ENCODE measurements at regions not wholly inside any gene's neighbourhood (a gene's known extent, or its start where the extent isn't known, plus 50 kb on each side); places are given as distances from the start of the nearest gene placed in this dataset.

- H3K27me3 ChIP-seq: no peaks in the 10 kb centered on the region
- no peak overlapping the region for H3K4me3 ChIP-seq
- no peaks in the 10 kb centered on the region for H3K36me3 ChIP-seq
- no peaks in the 10 kb centered on the region for H3K9me3 ChIP-seq
- DNase-seq: no peak
Measured at GRCh38 chr4:116882503-116882902, 202.9 kb downstream of the TRAM1L1 start.

- Histone ChIP-seq H3K4me3 (no peak overlapping the region), H3K9me3 (no peaks in the 10 kb centered on the region), H3K27me3 (no peaks in the 10 kb centered on the region), H3K36me3 (no peaks in the 10 kb centered on the region)
- no peak for DNase-seq
Measured at GRCh38 chr4:116881077-116881476, 204.3 kb downstream of the TRAM1L1 start.

- Histone ChIP-seq H3K36me3 (no peaks in the 10 kb centered on the region), H3K9me3 (no peaks in the 10 kb centered on the region), H3K27me3 (no peaks in the 10 kb centered on the region), H3K4me3 (no peak overlapping the region)
- no peak for DNase-seq
Measured at GRCh38 chr4:116880625-116881024, 204.8 kb downstream of the TRAM1L1 start.

- no peak overlapping the region for H3K4me3 ChIP-seq
- DNase-seq: no peak
- H3K36me3 ChIP-seq: no peaks in the 10 kb centered on the region
- H3K9me3 ChIP-seq: no peaks in the 10 kb centered on the region
- no peaks in the 10 kb centered on the region for H3K27me3 ChIP-seq
Measured at GRCh38 chr4:116878280-116878679, 207.1 kb downstream of the TRAM1L1 start.

- Histone ChIP-seq H3K9me3 (no peaks in the 10 kb centered on the region), H3K4me3 (no peak overlapping the region), H3K36me3 (no peaks in the 10 kb centered on the region), H3K27me3 (no peaks in the 10 kb centered on the region)
- DNase-seq: no peak
Measured at GRCh38 chr4:116877069-116877468, 208.3 kb downstream of the TRAM1L1 start.

- H3K36me3 ChIP-seq: no peaks in the 10 kb centered on the region
- H3K4me3 ChIP-seq: no peak overlapping the region
- no peaks in the 10 kb centered on the region for H3K9me3 ChIP-seq
- DNase-seq: no peak
- no peaks in the 10 kb centered on the region for H3K27me3 ChIP-seq
Measured at GRCh38 chr4:116872941-116873340, 212.4 kb downstream of the TRAM1L1 start.

- no peaks in the 10 kb centered on the region for H3K36me3 ChIP-seq
- H3K4me3 ChIP-seq: no peak overlapping the region
- no peaks in the 10 kb centered on the region for H3K9me3 ChIP-seq
- H3K27me3 ChIP-seq: no peaks in the 10 kb centered on the region
- no peak for DNase-seq
Measured at GRCh38 chr4:116872308-116872707, 213.1 kb downstream of the TRAM1L1 start.

- no peaks in the 10 kb centered on the region for H3K36me3 ChIP-seq
- no peaks in the 10 kb centered on the region for H3K9me3 ChIP-seq
- no peak for DNase-seq
- H3K27me3 ChIP-seq: no peaks in the 10 kb centered on the region
- H3K4me3 ChIP-seq: no peak overlapping the region
Measured at GRCh38 chr4:116870686-116871085, 214.7 kb downstream of the TRAM1L1 start.

- Histone ChIP-seq H3K4me3 (no peak overlapping the region), H3K36me3 (no peaks in the 10 kb centered on the region), H3K9me3 (no peaks in the 10 kb centered on the region), H3K27me3 (no peaks in the 10 kb centered on the region)
- DNase-seq: no peak
Measured at GRCh38 chr4:116866106-116866505, 219.3 kb downstream of the TRAM1L1 start.

GRCh38 chr4:116862592-116862991, 222.8 kb downstream of the TRAM1L1 start:
- Histone ChIP-seq H3K36me3 (no peaks in the 10 kb centered on the region), H3K27me3 (no peaks in the 10 kb centered on the region), H3K4me3 (no peak overlapping the region), H3K9me3 (no peaks in the 10 kb centered on the region)
- no peak for DNase-seq

GRCh38 chr4:116860891-116861290, 224.5 kb downstream of the TRAM1L1 start:
- Histone ChIP-seq H3K9me3 (no peaks in the 10 kb centered on the region), H3K27me3 (no peaks in the 10 kb centered on the region), H3K4me3 (no peak overlapping the region), H3K36me3 (no peaks in the 10 kb centered on the region)
- DNase-seq: no peak

- H3K9me3 ChIP-seq: no peaks in the 10 kb centered on the region
- no peak for DNase-seq
- H3K4me3 ChIP-seq: no peak overlapping the region
- no peaks in the 10 kb centered on the region for H3K36me3 ChIP-seq
- no peaks in the 10 kb centered on the region for H3K27me3 ChIP-seq
Measured at GRCh38 chr4:116849620-116850019, 235.8 kb downstream of the TRAM1L1 start.

GRCh38 chr4:116847616-116848015, 237.8 kb downstream of the TRAM1L1 start:
- H3K27me3 ChIP-seq: no peaks in the 10 kb centered on the region
- no peak for DNase-seq
- no peak overlapping the region for H3K4me3 ChIP-seq
- no peaks in the 10 kb centered on the region for H3K36me3 ChIP-seq
- H3K9me3 ChIP-seq: no peaks in the 10 kb centered on the region

- H3K27me3 ChIP-seq: no peaks in the 10 kb centered on the region
- DNase-seq: peak; percentile 13
- no peaks in the 10 kb centered on the region for H3K9me3 ChIP-seq
- H3K4me3 ChIP-seq: no peak overlapping the region
- no peaks in the 10 kb centered on the region for H3K36me3 ChIP-seq
Measured at GRCh38 chr4:116839826-116840225, 245.6 kb downstream of the TRAM1L1 start.

GRCh38 chr4:116838609-116839008, 246.8 kb downstream of the TRAM1L1 start:
- Histone ChIP-seq H3K9me3 (no peaks in the 10 kb centered on the region), H3K36me3 (no peaks in the 10 kb centered on the region), H3K4me3 (no peak overlapping the region), H3K27me3 (no peaks in the 10 kb centered on the region)
- DNase-seq: no peak

- no peaks in the 10 kb centered on the region for H3K27me3 ChIP-seq
- H3K9me3 ChIP-seq: no peaks in the 10 kb centered on the region
- H3K4me3 ChIP-seq: no peak overlapping the region
- H3K36me3 ChIP-seq: no peaks in the 10 kb centered on the region
- no peak for DNase-seq
Measured at GRCh38 chr4:116829187-116829586, 256.2 kb downstream of the TRAM1L1 start.

- no peak overlapping the region for H3K4me3 ChIP-seq
- H3K9me3 ChIP-seq: no peaks in the 10 kb centered on the region
- no peaks in the 10 kb centered on the region for H3K36me3 ChIP-seq
- H3K27me3 ChIP-seq: no peaks in the 10 kb centered on the region
- no peak for DNase-seq
Measured at GRCh38 chr4:116824172-116824571, 261.2 kb downstream of the TRAM1L1 start.

- no peak for DNase-seq
- Histone ChIP-seq H3K9me3 (no peaks in the 10 kb centered on the region), H3K27me3 (no peaks in the 10 kb centered on the region), H3K36me3 (no peaks in the 10 kb centered on the region), H3K4me3 (no peak overlapping the region)
Measured at GRCh38 chr4:116811730-116812129, 273.6 kb downstream of the TRAM1L1 start.

GRCh38 chr4:116796022-116796421, 289.4 kb downstream of the TRAM1L1 start:
- no peak for DNase-seq

More at GRCh38 chr4:116796022-116796421, 289.4 kb downstream of the TRAM1L1 start:
- Histone ChIP-seq H3K9me3 (no peaks in the 10 kb centered on the region), H3K27me3 (no peaks in the 10 kb centered on the region), H3K36me3 (no peaks in the 10 kb centered on the region), H3K4me3 (no peak overlapping the region)

Data from MG63 (cell line).